GM12891 (cell line): ENCODE measurements at regions not wholly inside any gene's neighbourhood (a gene's known extent, or its start where the extent isn't known, plus 50 kb on each side); places are given as distances from the start of the nearest gene placed in this dataset.

Experiments
- POLR2A ChIP-seq: IDR thresholded peaks from 2 replicates; pipeline ENCODE4 v1.6.1; 2011; ENCODE audit warnings: low read depth, low read length, control low read depth
- SPI1 ChIP-seq: IDR thresholded peaks from 2 replicates; pipeline ENCODE4 v1.6.1; 2011; ENCODE audit warnings: low read depth, low read length, control low read depth
- TAF1 ChIP-seq: IDR thresholded peaks from 2 replicates; pipeline ENCODE4 v1.6.1; 2011; ENCODE audit warnings: low read depth, low read length, control low read depth

DNA sequence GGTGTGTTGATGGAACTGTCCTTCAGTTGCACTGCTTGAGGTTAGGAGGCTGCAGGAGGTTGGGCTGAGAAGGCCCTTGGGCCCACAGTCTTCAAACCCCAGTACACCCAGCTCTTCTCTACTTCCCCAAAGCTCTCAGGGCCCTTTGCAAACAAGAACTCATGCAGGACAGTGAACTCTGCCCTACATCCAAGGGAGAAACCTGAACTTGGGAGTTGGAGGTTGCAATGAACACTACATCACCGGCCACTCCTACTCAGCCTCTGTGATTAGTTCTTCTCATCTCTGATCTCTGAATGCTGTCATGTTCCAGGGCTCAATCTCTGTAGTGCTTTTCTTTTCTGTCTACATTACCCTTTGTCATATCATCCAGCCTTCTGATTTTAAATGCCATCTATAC, 148.5 kb upstream of the PDE7B start:
- TF ChIP-seq TAF1: no peak
- no peak for TF ChIP-seq SPI1
- no peak for TF ChIP-seq POLR2A
